OCI-LY7 (cell line): ENCODE measurements at regions not wholly inside any gene's neighbourhood (a gene's known extent, or its start where the extent isn't known, plus 50 kb on each side); places are given as distances from the start of the nearest gene placed in this dataset.

Experiments used
- CTCF ChIP-seq: fragments of 200-600 bp; sonication (generic); conservative IDR thresholded peaks from 2 replicates; pipeline ENCODE4 v1.5.1; 2014; ENCODE audit warnings: mild to moderate bottlenecking, antibody characterized with exemption, low read length, moderate library complexity, mixed read lengths
- EZH2phosphoT487 ChIP-seq: fragments of 200-600 bp; sonication (generic); IDR thresholded peaks from 2 replicates; pipeline ENCODE4 v1.6.1; 2018; ENCODE audit warnings: low read depth, borderline replicate concordance, mild to moderate bottlenecking, mixed run types, antibody characterized with exemption, low read length, moderate library complexity, mixed read lengths

- no peak for TF ChIP-seq CTCF
- no peak for TF ChIP-seq EZH2phosphoT487
These were observed 695.5 kb upstream of the SEMA3D start for GRCh38 chr7:85882335-85882734.
